Thyroid gland (tissue), 4 donors: ENCODE measurements at regions not wholly inside any gene's neighbourhood (a gene's known extent, or its start where the extent isn't known, plus 50 kb on each side); places are given as distances from the start of the nearest gene placed in this dataset.
"Not testable (repeated sequence)": the region's sequence is repeated elsewhere in the genome, so short reads cannot be mapped to it uniquely, and the experiment has no call there.

Experiments used
- POLR2A ChIP-seq, 2 donors: fragments of 450-650 bp; IDR thresholded peaks; one replicate each; pipeline ENCODE4 v1.6.1; 2017; ENCODE audit warnings: antibody characterized with exemption in 2 of 2, mild to moderate bottlenecking in 2 of 2, moderate library complexity in 1 of 2
- TF ChIP-seq, protein P1 (sequence below), 6 experiments: fragments of 200-600 bp in 3 of 6; fragments of 450-650 bp in 3 of 6; sonication (generic) in 3 of 6; IDR thresholded peaks; one replicate each; pipeline ENCODE4 v1.5.1; 2016 to 2019; ENCODE audit warnings: antibody characterized with exemption in 6 of 6, mild to moderate bottlenecking in 2 of 6, inconsistent platforms in 1 of 6, moderate library complexity in 1 of 6

DNA sequence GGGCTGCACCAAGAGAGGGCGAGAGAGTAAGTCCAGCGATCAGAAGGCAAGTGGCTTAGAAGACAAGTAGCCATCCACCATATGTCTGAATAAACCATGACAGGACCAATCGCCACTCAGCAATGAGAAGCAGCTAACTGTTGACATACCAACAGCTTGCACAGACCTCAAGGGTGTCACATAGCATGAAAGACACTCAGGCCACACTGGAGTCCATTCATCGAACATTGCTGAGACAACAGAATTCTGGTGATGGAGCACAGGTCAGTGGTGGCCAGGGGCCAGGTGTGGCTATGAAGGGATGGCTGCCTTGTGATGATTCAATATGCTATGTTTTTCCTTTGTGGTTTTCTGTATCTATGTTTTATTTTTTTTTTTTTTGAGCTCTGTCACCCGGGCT, 236.2 kb upstream of the FRG2C start:
- TF ChIP-seq, protein P1, sequence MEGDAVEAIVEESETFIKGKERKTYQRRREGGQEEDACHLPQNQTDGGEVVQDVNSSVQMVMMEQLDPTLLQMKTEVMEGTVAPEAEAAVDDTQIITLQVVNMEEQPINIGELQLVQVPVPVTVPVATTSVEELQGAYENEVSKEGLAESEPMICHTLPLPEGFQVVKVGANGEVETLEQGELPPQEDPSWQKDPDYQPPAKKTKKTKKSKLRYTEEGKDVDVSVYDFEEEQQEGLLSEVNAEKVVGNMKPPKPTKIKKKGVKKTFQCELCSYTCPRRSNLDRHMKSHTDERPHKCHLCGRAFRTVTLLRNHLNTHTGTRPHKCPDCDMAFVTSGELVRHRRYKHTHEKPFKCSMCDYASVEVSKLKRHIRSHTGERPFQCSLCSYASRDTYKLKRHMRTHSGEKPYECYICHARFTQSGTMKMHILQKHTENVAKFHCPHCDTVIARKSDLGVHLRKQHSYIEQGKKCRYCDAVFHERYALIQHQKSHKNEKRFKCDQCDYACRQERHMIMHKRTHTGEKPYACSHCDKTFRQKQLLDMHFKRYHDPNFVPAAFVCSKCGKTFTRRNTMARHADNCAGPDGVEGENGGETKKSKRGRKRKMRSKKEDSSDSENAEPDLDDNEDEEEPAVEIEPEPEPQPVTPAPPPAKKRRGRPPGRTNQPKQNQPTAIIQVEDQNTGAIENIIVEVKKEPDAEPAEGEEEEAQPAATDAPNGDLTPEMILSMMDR (IDR thresholded peaks at IDR 0.05): not testable (repeated sequence)
- TF ChIP-seq POLR2A (IDR thresholded peaks at IDR 0.05): not testable (repeated sequence)
